Epithelial cell of esophagus (primary cell): ENCODE measurements at regions not wholly inside any gene's neighbourhood (a gene's known extent, or its start where the extent isn't known, plus 50 kb on each side); places are given as distances from the start of the nearest gene placed in this dataset.

Experiments
- DNase-seq: peaks from one replicate; pipeline ENCODE4 v3.0.0; 2010; ENCODE audit warnings: low read depth
- H3K4me3 ChIP-seq: 2 replicates; pipeline ENCODE4 v1.5.1; 2011; ENCODE audit warnings: mild to moderate bottlenecking, low read length, control low read depth
- CTCF ChIP-seq: IDR thresholded peaks from 2 replicates; pipeline ENCODE4 v1.5.1; 2011; ENCODE audit warnings: low read depth, mild to moderate bottlenecking, low read length, control low read depth, inconsistent platforms; ENCODE audit not compliant: insufficient read depth; ENCODE audit errors: missing control alignments

GRCh38 chr18:8894823-8895222, 189.5 kb downstream of the MTCL1 start:
- H3K4me3 ChIP-seq: no peak overlapping the region
- no peak for DNase-seq
- no peak for TF ChIP-seq CTCF

GRCh38 chr18:8895341-8895740, 190.0 kb downstream of the MTCL1 start:
- no peak overlapping the region for H3K4me3 ChIP-seq
- TF ChIP-seq CTCF: no peak
- DNase-seq: no peak

- DNase-seq: peak; percentile 31
- no peak for TF ChIP-seq CTCF
- no peak overlapping the region for H3K4me3 ChIP-seq
Measured at GRCh38 chr18:8895987-8896619, 190.7 kb downstream of the MTCL1 start.

DNA sequence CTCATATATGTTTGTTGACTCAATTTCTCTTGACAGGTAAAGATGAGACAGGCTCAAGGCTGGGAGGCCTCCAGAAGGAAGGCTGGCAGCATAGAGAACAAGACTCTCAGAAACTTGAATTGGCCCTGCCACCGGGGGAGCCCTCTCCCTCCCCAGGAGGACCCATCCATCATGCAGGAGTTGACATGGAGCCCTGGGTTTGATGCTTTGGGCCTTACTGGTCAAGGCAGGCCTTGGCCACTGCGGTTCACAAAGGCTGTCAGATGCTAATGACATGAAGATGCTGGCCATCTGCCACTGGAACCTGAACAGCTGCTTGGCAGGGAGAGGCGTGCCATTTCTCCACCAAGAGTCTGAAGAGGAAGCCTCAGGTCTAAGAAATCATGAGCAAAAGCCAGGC, 193.6 kb downstream of the MTCL1 start:
- TF ChIP-seq CTCF: no peak
- H3K4me3 ChIP-seq: no peak overlapping the region
- no peak for DNase-seq

GRCh38 chr18:8900552-8900951, 195.2 kb downstream of the MTCL1 start:
- TF ChIP-seq CTCF: no peak
- DNase-seq: no peak
- H3K4me3 ChIP-seq: no peak overlapping the region

- no peak for DNase-seq
- TF ChIP-seq CTCF: no peak
- H3K4me3 ChIP-seq: no peak overlapping the region
Measured at GRCh38 chr18:8901019-8901418, 195.7 kb downstream of the MTCL1 start.

DNA sequence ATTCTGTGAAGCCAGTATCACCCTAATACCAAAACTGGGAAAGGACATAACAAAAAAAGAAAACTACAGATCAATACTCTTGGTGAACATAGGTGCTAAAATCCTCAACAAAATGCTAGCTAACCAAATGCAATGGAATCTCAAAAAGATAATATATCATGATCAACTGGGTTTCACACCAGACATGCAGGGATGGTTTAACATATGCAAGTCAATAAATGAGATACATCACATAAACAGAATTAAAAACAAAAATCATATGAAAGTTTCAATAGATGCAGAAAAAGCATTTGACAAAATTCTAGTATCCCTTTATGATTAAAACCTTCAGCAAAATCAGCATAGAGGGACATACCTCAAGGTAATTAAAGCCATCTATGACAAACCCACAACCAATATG, 198.2 kb upstream of the NDUFV2 start:
- DNase-seq: no peak
- no peak overlapping the region for H3K4me3 ChIP-seq
- no peak for TF ChIP-seq CTCF
